SH-SY5Y (cell line): ENCODE measurements at regions not wholly inside any gene's neighbourhood (a gene's known extent, or its start where the extent isn't known, plus 50 kb on each side); places are given as distances from the start of the nearest gene placed in this dataset.

Experiments
- GATA2 ChIP-seq: IDR thresholded peaks from 2 replicates; pipeline ENCODE4 v1.6.1; 2011; ENCODE audit warnings: mild to moderate bottlenecking, low read depth, low read length
- GATA3 ChIP-seq: IDR thresholded peaks from 2 replicates; pipeline ENCODE4 v1.6.1; 2011; ENCODE audit warnings: low read depth, mild to moderate bottlenecking, low read length, moderate library complexity

DNA sequence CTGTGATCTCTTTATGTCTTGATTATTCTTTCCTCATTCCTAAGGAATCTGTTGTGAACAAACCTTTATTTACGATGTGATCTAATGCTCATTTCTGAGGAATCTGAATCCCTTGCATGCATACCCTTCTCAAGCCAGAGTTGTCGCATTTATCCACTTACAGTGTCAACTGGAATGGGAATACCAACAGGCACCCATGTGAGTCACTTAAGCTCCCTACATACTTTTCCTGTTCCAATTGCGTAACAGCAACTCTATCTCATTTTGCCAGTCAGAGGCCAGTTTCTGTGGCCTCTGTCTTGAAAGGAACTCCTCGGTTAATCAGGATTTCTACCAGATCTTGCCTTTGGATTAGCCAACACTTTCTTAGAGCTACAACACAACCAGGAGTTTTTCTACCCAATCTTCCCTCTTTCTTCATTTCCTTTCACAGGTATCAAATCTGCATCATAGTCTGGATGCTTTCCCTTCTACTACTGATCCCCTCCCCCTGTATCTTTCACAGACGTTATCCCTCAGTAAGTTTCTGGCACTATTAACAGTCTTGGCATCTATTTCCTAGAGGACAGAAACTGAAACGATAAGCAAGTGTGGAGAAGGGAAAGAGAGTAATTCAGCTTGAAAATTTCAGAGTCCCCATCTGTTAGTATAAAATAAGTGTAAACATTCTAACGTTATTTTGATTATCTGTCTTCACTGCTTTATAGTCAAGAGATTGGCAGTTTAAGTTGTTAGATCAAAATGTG, 66.8 kb upstream of the BCHE start:
- TF ChIP-seq GATA2 (no peak), GATA3 (no peak)
